ENCODE measurements at regions not wholly inside any gene's neighbourhood (a gene's known extent, or its start where the extent isn't known, plus 50 kb on each side); places are given as distances from the start of the nearest gene placed in this dataset.

- no peaks in the 10 kb centered on the region for H3K79me2 ChIP-seq (ENCODE audit: insufficient read depth)
- no peaks in the 10 kb centered on the region for H3K9me3 ChIP-seq
- no peaks in the 10 kb centered on the region for H3K9me2 ChIP-seq
- no peak overlapping the region for H3K4me3 ChIP-seq (ENCODE audit: low read depth in 2 of 2, low read length in 1 of 2)
- TF ChIP-seq ZBTB33 (IDR thresholded peaks at IDR 0.05; ENCODE audit: borderline replicate concordance, low read depth) (no peak), IRF3 (IDR thresholded peaks at IDR 0.05; ENCODE audit: low read depth, low read length) (no peak)
- H3K4me1 ChIP-seq (ENCODE audit: control insufficient read depth in 1 of 2, insufficient read depth in 2 of 2, low read depth in 1 of 2, low read length in 1 of 2): peaks cover 0 to 20% of the 10 kb centered on the region in 2 experiments; a peak in 1 of 4 replicates
- H3F3A ChIP-seq (replicated peaks; ENCODE audit: insufficient read depth): no peaks in the 10 kb centered on the region
- peaks cover 32% of the 10 kb centered on the region; the same call in 1 of the 2 replicates for H3K27me3 ChIP-seq (ENCODE audit: insufficient read depth)
- H4K20me1 ChIP-seq (ENCODE audit: insufficient read depth): no peaks in the 10 kb centered on the region; the same call in 1 of the 2 replicates
- ChIA-PET POLR2A (no interaction called here), CTCF (no interaction called here)
- WGBS (ENCODE audit: low lambda C conversion rate): 39% methylated on average over 3 of the region's 3 CpGs
- no peak for DNase-seq
- H3K36me3 ChIP-seq (replicated peaks in 1 of 2; ENCODE audit: control insufficient read depth in 1 of 2, insufficient read depth in 2 of 2, low read length in 1 of 2): no peaks in the 10 kb centered on the region
- no peak overlapping the region for H3K9ac ChIP-seq
- H3K4me2 ChIP-seq: no peak overlapping the region
- no peak overlapping the region for H2AFZ ChIP-seq (ENCODE audit: low read depth)
- H3K27ac ChIP-seq (ENCODE audit: low read depth in 2 of 2, low read length in 1 of 2): no peak overlapping the region
Observed at GRCh38 chrX:39170464-39170863, 369.2 kb downstream of the MID1IP1 start.

- no peaks in the 10 kb centered on the region for H3F3A ChIP-seq (replicated peaks; ENCODE audit: insufficient read depth)
- no peak overlapping the region for H3K4me2 ChIP-seq
- DNase-seq: no peak
- no peaks in the 10 kb centered on the region for H3K79me2 ChIP-seq (ENCODE audit: insufficient read depth)
- peaks cover 0 to 25% of the 10 kb centered on the region in 2 experiments; a peak in 1 of 4 replicates for H3K4me1 ChIP-seq (ENCODE audit: control insufficient read depth in 1 of 2, insufficient read depth in 2 of 2, low read depth in 1 of 2, low read length in 1 of 2)
- no peaks in the 10 kb centered on the region for H3K9me3 ChIP-seq
- H2AFZ ChIP-seq (ENCODE audit: low read depth): no peak overlapping the region
- TF ChIP-seq POLR2AphosphoS5 (IDR thresholded peaks at IDR 0.05; ENCODE audit: low read depth, low read length) (no peak), MEF2A (IDR thresholded peaks at IDR 0.05; ENCODE audit: borderline replicate concordance, low read depth) (no peak), RFX5 (IDR thresholded peaks at IDR 0.05; ENCODE audit: low read length) (no peak), MXI1 (IDR thresholded peaks at IDR 0.05; ENCODE audit: low read depth, low read length) (no peak), FOXM1 (IDR thresholded peaks at IDR 0.05; ENCODE audit: low read depth) (no peak), SIN3A (IDR thresholded peaks at IDR 0.05; ENCODE audit: borderline replicate concordance, low read depth, low read length) (no peak), IRF3 (IDR thresholded peaks at IDR 0.05; ENCODE audit: low read depth, low read length) (no peak), FOSL2 (IDR thresholded peaks at IDR 0.05; ENCODE audit: borderline replicate concordance, low read depth) (no peak), TEAD4 (IDR thresholded peaks at IDR 0.05; ENCODE audit: borderline replicate concordance, insufficient read depth) (no peak), ELF1 (IDR thresholded peaks at IDR 0.05) (no peak), RCOR1 (IDR thresholded peaks at IDR 0.05; ENCODE audit: low read length) (no peak)
- TF ChIP-seq, protein P1, sequence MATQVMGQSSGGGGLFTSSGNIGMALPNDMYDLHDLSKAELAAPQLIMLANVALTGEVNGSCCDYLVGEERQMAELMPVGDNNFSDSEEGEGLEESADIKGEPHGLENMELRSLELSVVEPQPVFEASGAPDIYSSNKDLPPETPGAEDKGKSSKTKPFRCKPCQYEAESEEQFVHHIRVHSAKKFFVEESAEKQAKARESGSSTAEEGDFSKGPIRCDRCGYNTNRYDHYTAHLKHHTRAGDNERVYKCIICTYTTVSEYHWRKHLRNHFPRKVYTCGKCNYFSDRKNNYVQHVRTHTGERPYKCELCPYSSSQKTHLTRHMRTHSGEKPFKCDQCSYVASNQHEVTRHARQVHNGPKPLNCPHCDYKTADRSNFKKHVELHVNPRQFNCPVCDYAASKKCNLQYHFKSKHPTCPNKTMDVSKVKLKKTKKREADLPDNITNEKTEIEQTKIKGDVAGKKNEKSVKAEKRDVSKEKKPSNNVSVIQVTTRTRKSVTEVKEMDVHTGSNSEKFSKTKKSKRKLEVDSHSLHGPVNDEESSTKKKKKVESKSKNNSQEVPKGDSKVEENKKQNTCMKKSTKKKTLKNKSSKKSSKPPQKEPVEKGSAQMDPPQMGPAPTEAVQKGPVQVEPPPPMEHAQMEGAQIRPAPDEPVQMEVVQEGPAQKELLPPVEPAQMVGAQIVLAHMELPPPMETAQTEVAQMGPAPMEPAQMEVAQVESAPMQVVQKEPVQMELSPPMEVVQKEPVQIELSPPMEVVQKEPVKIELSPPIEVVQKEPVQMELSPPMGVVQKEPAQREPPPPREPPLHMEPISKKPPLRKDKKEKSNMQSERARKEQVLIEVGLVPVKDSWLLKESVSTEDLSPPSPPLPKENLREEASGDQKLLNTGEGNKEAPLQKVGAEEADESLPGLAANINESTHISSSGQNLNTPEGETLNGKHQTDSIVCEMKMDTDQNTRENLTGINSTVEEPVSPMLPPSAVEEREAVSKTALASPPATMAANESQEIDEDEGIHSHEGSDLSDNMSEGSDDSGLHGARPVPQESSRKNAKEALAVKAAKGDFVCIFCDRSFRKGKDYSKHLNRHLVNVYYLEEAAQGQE (IDR thresholded peaks at IDR 0.05; ENCODE audit: low read depth, low read length): no peak
- TF ChIP-seq, protein P2, sequence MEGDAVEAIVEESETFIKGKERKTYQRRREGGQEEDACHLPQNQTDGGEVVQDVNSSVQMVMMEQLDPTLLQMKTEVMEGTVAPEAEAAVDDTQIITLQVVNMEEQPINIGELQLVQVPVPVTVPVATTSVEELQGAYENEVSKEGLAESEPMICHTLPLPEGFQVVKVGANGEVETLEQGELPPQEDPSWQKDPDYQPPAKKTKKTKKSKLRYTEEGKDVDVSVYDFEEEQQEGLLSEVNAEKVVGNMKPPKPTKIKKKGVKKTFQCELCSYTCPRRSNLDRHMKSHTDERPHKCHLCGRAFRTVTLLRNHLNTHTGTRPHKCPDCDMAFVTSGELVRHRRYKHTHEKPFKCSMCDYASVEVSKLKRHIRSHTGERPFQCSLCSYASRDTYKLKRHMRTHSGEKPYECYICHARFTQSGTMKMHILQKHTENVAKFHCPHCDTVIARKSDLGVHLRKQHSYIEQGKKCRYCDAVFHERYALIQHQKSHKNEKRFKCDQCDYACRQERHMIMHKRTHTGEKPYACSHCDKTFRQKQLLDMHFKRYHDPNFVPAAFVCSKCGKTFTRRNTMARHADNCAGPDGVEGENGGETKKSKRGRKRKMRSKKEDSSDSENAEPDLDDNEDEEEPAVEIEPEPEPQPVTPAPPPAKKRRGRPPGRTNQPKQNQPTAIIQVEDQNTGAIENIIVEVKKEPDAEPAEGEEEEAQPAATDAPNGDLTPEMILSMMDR (IDR thresholded peaks at IDR 0.05): no peak
- TF ChIP-seq, protein P3, sequence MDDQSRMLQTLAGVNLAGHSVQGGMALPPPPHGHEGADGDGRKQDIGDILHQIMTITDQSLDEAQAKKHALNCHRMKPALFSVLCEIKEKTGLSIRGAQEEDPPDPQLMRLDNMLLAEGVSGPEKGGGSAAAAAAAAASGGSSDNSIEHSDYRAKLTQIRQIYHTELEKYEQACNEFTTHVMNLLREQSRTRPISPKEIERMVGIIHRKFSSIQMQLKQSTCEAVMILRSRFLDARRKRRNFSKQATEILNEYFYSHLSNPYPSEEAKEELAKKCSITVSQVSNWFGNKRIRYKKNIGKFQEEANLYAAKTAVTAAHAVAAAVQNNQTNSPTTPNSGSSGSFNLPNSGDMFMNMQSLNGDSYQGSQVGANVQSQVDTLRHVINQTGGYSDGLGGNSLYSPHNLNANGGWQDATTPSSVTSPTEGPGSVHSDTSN (IDR thresholded peaks at IDR 0.05): no peak
- H3K27me3 ChIP-seq (ENCODE audit: insufficient read depth): peaks cover 32% of the 10 kb centered on the region; the same call in 1 of the 2 replicates
- no peak overlapping the region for H3K4me3 ChIP-seq (ENCODE audit: low read depth in 2 of 2, low read length in 1 of 2)
- H3K9ac ChIP-seq: no peak overlapping the region
- CTCF ChIA-PET: interaction anchor here (0.6 kb wide), 1 partner anchor 19 kb away, joined by 3 read pairs; no protein-coding TSS in a partner anchor
- H3K9me2 ChIP-seq: no peaks in the 10 kb centered on the region
- H3K36me3 ChIP-seq (replicated peaks in 1 of 2; ENCODE audit: control insufficient read depth in 1 of 2, insufficient read depth in 2 of 2, low read length in 1 of 2): no peaks in the 10 kb centered on the region
- no peak overlapping the region for H3K27ac ChIP-seq (ENCODE audit: low read depth in 2 of 2, low read length in 1 of 2)
- WGBS (ENCODE audit: low lambda C conversion rate): 37% methylated on average over 3 of the region's 3 CpGs
- POLR2A ChIA-PET: no interaction called here
- H4K20me1 ChIP-seq (ENCODE audit: insufficient read depth): no peaks in the 10 kb centered on the region; the same call in 1 of the 2 replicates
Observed at GRCh38 chrX:39171686-39172085, 370.4 kb downstream of the MID1IP1 start.
